ENCODE measurements at regions not wholly inside any gene's neighbourhood (a gene's known extent, or its start where the extent isn't known, plus 50 kb on each side); places are given as distances from the start of the nearest gene placed in this dataset.

- 0 out of 2 replicates have a peak, but pooled peaks have one; percentile 10 for TF ChIP-seq CTCF (conservative IDR thresholded peaks at IDR 0.05; ENCODE audit: low read length)
- TF ChIP-seq EZH2phosphoT487 (IDR thresholded peaks at IDR 0.05; ENCODE audit: borderline replicate concordance) = no peak
Measured at GRCh38 chr20:39294137-39294725, 332.1 kb downstream of the DHX35 start.
